ENCODE measurements at regions not wholly inside any gene's neighbourhood (a gene's known extent, or its start where the extent isn't known, plus 50 kb on each side); places are given as distances from the start of the nearest gene placed in this dataset.

DNA sequence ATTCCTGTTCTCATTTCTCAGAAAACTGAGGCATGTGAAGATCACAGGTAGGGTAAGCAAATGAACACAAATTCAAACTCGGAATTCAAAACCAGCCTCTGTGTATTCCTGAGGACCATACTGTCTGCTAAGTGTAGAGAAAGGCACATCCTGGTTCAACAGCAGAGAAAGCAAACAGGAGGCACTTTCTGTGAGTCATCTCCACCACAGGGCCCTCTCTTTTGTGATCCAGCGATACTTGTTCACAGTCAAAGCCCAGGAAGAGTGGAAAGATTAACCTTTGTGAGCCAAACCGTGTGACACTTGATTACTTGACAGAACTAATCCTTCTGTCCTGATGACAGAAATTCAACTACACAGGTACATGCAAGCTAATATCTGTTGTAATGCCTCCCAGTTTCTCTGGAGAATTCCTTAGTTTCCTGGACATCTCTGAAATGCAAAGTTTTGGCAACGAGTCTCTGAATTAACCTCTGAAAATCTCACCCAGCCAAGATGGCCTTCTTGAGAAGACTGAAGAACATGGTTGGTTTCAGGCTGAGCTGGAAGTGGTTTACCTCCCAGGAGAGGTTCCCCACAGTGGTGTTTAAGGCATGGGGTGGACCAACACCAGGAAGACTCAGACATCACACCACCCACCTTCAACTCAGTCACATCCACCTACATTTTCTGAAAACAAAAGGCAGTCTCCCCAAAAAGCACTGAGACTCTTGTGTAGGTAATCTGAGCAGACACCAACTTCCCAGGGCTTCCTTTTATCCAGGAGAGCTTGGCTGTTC lies 98.2 kb upstream of the ERG start:
- TF ChIP-seq EZH2 (IDR thresholded peaks at IDR 0.05) = no peak
- no peak for TF ChIP-seq POLR2AphosphoS5 (IDR thresholded peaks at IDR 0.05; ENCODE audit: borderline replicate concordance, low read depth, low read length)
- no peak for TF ChIP-seq FOXP2 (optimal IDR thresholded peaks at IDR 0.05; ENCODE audit: control extremely low read depth, extremely low read length, insufficient read depth)
